K562 (cell line): ENCODE measurements at regions not wholly inside any gene's neighbourhood (a gene's known extent, or its start where the extent isn't known, plus 50 kb on each side); places are given as distances from the start of the nearest gene placed in this dataset.

Source experiments
- ATAC-seq: fragments of 200-7000 bp; cut with Tn5 transposase; 3 replicates; pipeline ENCODE4 v1.9.1; 2020; ENCODE audit warnings: moderate library complexity
- BruUV-seq: library from RNA; stranded (reverse); fragments of 400-500 nt; replicated peaks from 2 replicates; lab custom pipeline; 2021; lab: Mats Ljungman, UMichigan
- CTCF ChIA-PET: fragments of 300-600 bp; formaldehyde crosslinking; extraction: SDS; loops from one replicate; lab custom pipeline; 2021; ENCODE audit warnings: low intra/inter-chr PET ratio; lab: Yijun Ruan, JAX
- POLR2A ChIA-PET: fragments of 300-600, 350-650 bp; sonication (Branson Sonifier 250); formaldehyde crosslinking; extraction: SDS; loops from one replicate; lab custom pipeline; 2021; ENCODE audit warnings: antibody characterized with exemption, inconsistent platforms; lab: Yijun Ruan, JAX
- DNase-seq, 4 experiments: peaks; one replicate each; pipeline versions ENCODE4 v3.0.0 to v3.0.0-alpha.2; 2011 to 2018; ENCODE audit warnings: low spot score in 3 of 4, mixed read lengths in 3 of 4; ENCODE audit errors: extremely low read depth in 1 of 4
- FAIRE-seq: peaks from 2 replicates; lab custom pipeline; 2011; peaks lifted over from hg19 to GRCh38; lab: Jason Lieb, UNC
- H2AFZ ChIP-seq: 2 replicates; pipeline ENCODE4 v1.6.0; 2011; ENCODE audit warnings: low read depth, low read length, control low read depth, inconsistent platforms
- H3K27ac ChIP-seq: fragments of 200-600 bp; 3 replicates; pipeline ENCODE4 v1.8.0; 2011; ENCODE audit warnings: low read depth, mild to moderate bottlenecking, control low read depth, inconsistent platforms, low read length, moderate library complexity, mixed read lengths; ENCODE audit errors: extremely low read depth
- H3K27me3 ChIP-seq, 2 experiments: fragments of 300-600 bp in 1 of 2; 2 replicates in 1 of 2; 3 replicates in 1 of 2; pipeline versions ENCODE4 v1.6.0 to v1.8.0; 2011; ENCODE audit warnings: inconsistent platforms in 2 of 2, low read length in 2 of 2, mild to moderate bottlenecking in 1 of 2, mixed read lengths in 1 of 2, moderate library complexity in 1 of 2; ENCODE audit not compliant: control insufficient read depth in 2 of 2, insufficient read depth in 2 of 2
- H3K36me3 ChIP-seq: fragments of 300-600 bp; 3 replicates; pipeline ENCODE4 v1.8.0; 2011; ENCODE audit warnings: mild to moderate bottlenecking, low read length, inconsistent platforms; ENCODE audit not compliant: control insufficient read depth, insufficient read depth
- H3K4me1 ChIP-seq, 2 experiments: fragments of 200-600 bp in 1 of 2; replicated peaks in 1 of 2; 2 replicates in 1 of 2; 3 replicates in 1 of 2; pipeline versions ENCODE4 v1.5.1 to v1.8.0; 2011; ENCODE audit warnings: inconsistent platforms in 2 of 2, low read length in 2 of 2, mild to moderate bottlenecking in 1 of 2, mixed read lengths in 1 of 2, moderate library complexity in 1 of 2; ENCODE audit not compliant: control insufficient read depth in 2 of 2, insufficient read depth in 2 of 2
- H3K4me2 ChIP-seq: 2 replicates; pipeline ENCODE4 v1.6.1; 2011; ENCODE audit warnings: low read length, control low read depth, inconsistent platforms, mixed read lengths; ENCODE audit not compliant: insufficient read depth
- H3K4me3 ChIP-seq: fragments of 200-600 bp; sonication (generic), shearing (Covaris generic); 2 replicates; pipeline ENCODE4 v1.5.1; 2016; ENCODE audit warnings: control low read depth, inconsistent platforms
- H3K79me2 ChIP-seq: fragments of 200-600 bp; 3 replicates; pipeline ENCODE4 v1.8.0; 2011; ENCODE audit warnings: low read length, inconsistent platforms; ENCODE audit not compliant: control insufficient read depth, insufficient read depth
- H3K9ac ChIP-seq, 2 experiments: 2 replicates each; pipeline versions ENCODE4 v1.6.0 to v1.6.1; 2011; ENCODE audit warnings: low read depth in 2 of 2, low read length in 2 of 2, control low read depth in 1 of 2, inconsistent platforms in 1 of 2, mild to moderate bottlenecking in 1 of 2, mixed read lengths in 1 of 2; ENCODE audit not compliant: insufficient read depth in 1 of 2
- H3K9me1 ChIP-seq: one replicate; pipeline ENCODE4 v1.6.0; 2011; ENCODE audit warnings: inconsistent platforms, mild to moderate bottlenecking, low read length, moderate library complexity; ENCODE audit not compliant: control insufficient read depth, insufficient read depth
- H3K9me3 ChIP-seq: replicated peaks from 2 replicates; pipeline ENCODE4 v1.5.1; 2011; ENCODE audit warnings: low read depth, low read length, inconsistent platforms; ENCODE audit not compliant: control insufficient read depth, insufficient read depth
- H4K20me1 ChIP-seq: replicated peaks from 2 replicates; pipeline ENCODE4 v1.6.1; 2011; ENCODE audit warnings: low read length, inconsistent platforms, mixed read lengths; ENCODE audit not compliant: control insufficient read depth, insufficient read depth
- ADNP ChIP-seq: fragments of 200-800 bp; sonication (Bioruptor generic); IDR thresholded peaks from 2 replicates; pipeline ENCODE4 v1.6.1; 2016; ENCODE audit warnings: missing genetic modification characterization, missing compliant biosample characterization
- CTCF ChIP-seq, 3 experiments: IDR thresholded peaks in 2 of 3; conservative IDR thresholded peaks in 1 of 3; 2 replicates each; pipeline ENCODE4 v1.5.1; 2011 to 2012; ENCODE audit warnings: low read length in 3 of 3, mild to moderate bottlenecking in 3 of 3, control low read depth in 2 of 3, improper control_type of control experiment in 1 of 3, inconsistent platforms in 1 of 3, low read depth in 1 of 3, mixed read lengths in 1 of 3, moderate library complexity in 1 of 3; ENCODE audit not compliant: insufficient read depth in 2 of 3
- DNMT1 ChIP-seq: fragments of 450-650 bp; IDR thresholded peaks from 2 replicates; pipeline ENCODE4 v1.6.1; 2016; ENCODE audit warnings: antibody characterized with exemption, mild to moderate bottlenecking
- FOXK2 ChIP-seq, 2 experiments: fragments of 450-650 bp; IDR thresholded peaks in 1 of 2; conservative IDR thresholded peaks in 1 of 2; 2 replicates each; pipeline ENCODE4 v1.6.1; 2016; ENCODE audit warnings: low read depth in 2 of 2, mild to moderate bottlenecking in 1 of 2
- GABPB2 ChIP-seq: fragments of 250-450 bp; sonication (Bioruptor Pico); conservative IDR thresholded peaks from 2 replicates; pipeline ENCODE4 v1.5.1; 2021; ENCODE audit warnings: mild to moderate bottlenecking
- GATAD2B ChIP-seq: fragments of 450-650 bp; IDR thresholded peaks from 2 replicates; pipeline ENCODE4 v1.6.1; 2017; ENCODE audit warnings: mild to moderate bottlenecking, borderline replicate concordance
- HDAC2 ChIP-seq: fragments of 450-650 bp; IDR thresholded peaks from 2 replicates; pipeline ENCODE4 v1.6.1; 2016; ENCODE audit warnings: mild to moderate bottlenecking
- LEF1 ChIP-seq: fragments of 450-650 bp; IDR thresholded peaks from 2 replicates; pipeline ENCODE4 v1.6.1; 2016; ENCODE audit warnings: mild to moderate bottlenecking
- NFIC ChIP-seq: fragments of 450-650 bp; IDR thresholded peaks from 2 replicates; pipeline ENCODE4 v1.6.1; 2017; ENCODE audit warnings: mild to moderate bottlenecking, inconsistent platforms
- RCOR1 ChIP-seq, 2 experiments: IDR thresholded peaks; 2 replicates each; pipeline ENCODE4 v1.6.1; 2012; ENCODE audit warnings: low read depth in 2 of 2, low read length in 2 of 2, borderline replicate concordance in 1 of 2, improper control_type of control experiment in 1 of 2
- RUNX1 ChIP-seq: sonication (generic); IDR thresholded peaks from 2 replicates; pipeline ENCODE4 v1.6.1; 2016; ENCODE audit warnings: antibody characterized with exemption, low read depth
- TCF7L2 ChIP-seq: fragments of 150-350 bp; IDR thresholded peaks from 2 replicates; pipeline ENCODE4 v1.6.1; 2016; ENCODE audit warnings: low read depth, mild to moderate bottlenecking, low read length, moderate library complexity
- USF2 ChIP-seq: sonication (generic); formaldehyde crosslinking; IDR thresholded peaks from 2 replicates; pipeline ENCODE4 v1.5.0; 2020; ENCODE audit warnings: missing genetic modification reagents
- VEZF1 ChIP-seq: fragments of 200-800 bp; sonication (Bioruptor generic); IDR thresholded peaks from 2 replicates; pipeline ENCODE4 v1.6.1; 2017; ENCODE audit warnings: missing genetic modification characterization, missing compliant biosample characterization
- ZNF253 ChIP-seq: fragments of 250-450 bp; sonication (Bioruptor Pico); conservative IDR thresholded peaks from 2 replicates; pipeline ENCODE4 v1.6.1; 2021; ENCODE audit warnings: mild to moderate bottlenecking
- ZNF668 ChIP-seq: fragments of 250-450 bp; sonication (Bioruptor Pico); IDR thresholded peaks from 2 replicates; pipeline ENCODE4 v1.8.0; 2022; ENCODE audit warnings: mild to moderate bottlenecking, inconsistent platforms
- ZSCAN29 ChIP-seq: fragments of 450-650 bp; IDR thresholded peaks from 2 replicates; pipeline ENCODE4 v1.6.1; 2017
- WGBS: fragments of 100-300 bp; shearing (Covaris generic); methylation state at CpG from one replicate; pipeline ENCODE4 v1.1.6; 2016; ENCODE audit warnings: low coverage, mixed read lengths; ENCODE audit not compliant: insufficient coverage; ENCODE audit errors: missing lambda C conversion rate; 5-methylcytosine and 5-hydroxymethylcytosine counted together
- in situ Hi-C: fragments of 300-500 bp; cut with MboI; formaldehyde crosslinking; loops from 4 replicates; pipeline ENCODE4 v1.15.0; 2018; ENCODE audit warnings: inconsistent platforms, mixed read lengths
- intact Hi-C: fragments of 100-400 bp; cut with micrococcal nuclease; formaldehyde crosslinking; loops from 2 replicates; pipeline ENCODE4 v1.14.2; 2022

GRCh38 chr19:13668964-13669363 is 95.4 kb upstream of the MRI1 start (continued):
- TF ChIP-seq USF2: peak; percentile 78
- TF ChIP-seq, all 486 proteins: peak for 12

GRCh38 chr19:13666165-13666564 is 98.2 kb upstream of the MRI1 start:
- H3K9me3 ChIP-seq: no peaks in the 10 kb centered on the region
- no peak overlapping the region for H3K4me2 ChIP-seq
- ChIA-PET POLR2A (no interaction called here), CTCF (interaction anchor here (0.6 kb wide), 1 partner anchor 337 kb away, joined by 4 read pairs; no protein-coding TSS in a partner anchor)
- DNase-seq (no peak), ATAC-seq (no peak), FAIRE-seq (no peak)
- BruUV-seq: no TSS peak
- intact Hi-C loops (no loop called here), in situ Hi-C loops (no loop called here)
- H3K4me3 ChIP-seq: no peak overlapping the region
- H3K4me1 ChIP-seq: no peaks in the 10 kb centered on the region; a peak in 1 of 5 replicates
- no peak overlapping the region for H2AFZ ChIP-seq
- H3K79me2 ChIP-seq: no peaks in the 10 kb centered on the region
- no peak overlapping the region for H3K27ac ChIP-seq
- H3K36me3 ChIP-seq: no peaks in the 10 kb centered on the region
- no peaks in the 10 kb centered on the region for H4K20me1 ChIP-seq
- 5% methylated on average over 15 of the region's 15 CpGs for WGBS
- no peak overlapping the region for H3K9ac ChIP-seq
- H3K27me3 ChIP-seq: peaks cover 3 to 16% of the 10 kb centered on the region in 2 experiments; a peak in 3 of 5 replicates
- TF ChIP-seq HDAC2: no peak
- TF ChIP-seq DNMT1: no peak
- TF ChIP-seq RCOR1 (IDR thresholded peaks at IDR 0.05; ENCODE audit: borderline replicate concordance in 1 of 2, low read depth in 2 of 2, low read length in 2 of 2): no peak
- TF ChIP-seq GATAD2B: no peak
- TF ChIP-seq ADNP (tag): no peak
- TF ChIP-seq RUNX1: no peak
- TF ChIP-seq NFIC: no peak
- no peak for TF ChIP-seq ZSCAN29
- no peak for TF ChIP-seq TCF7L2
- TF ChIP-seq VEZF1 (CRISPR knock-in tag): no peak
- TF ChIP-seq ZNF253 (CRISPR knock-in tag): no peak
- no peak for TF ChIP-seq GABPB2 (CRISPR knock-in tag)
- TF ChIP-seq CTCF (IDR thresholded peaks at IDR 0.05 in 2 of 3, conservative IDR thresholded peaks at IDR 0.05 in 1 of 3; ENCODE audit: insufficient read depth in 2 of 3, low read depth in 1 of 3, low read length in 3 of 3): no peak
- TF ChIP-seq ZNF668 (CRISPR knock-in tag): no peak
- TF ChIP-seq LEF1: no peak
- no peak for TF ChIP-seq FOXK2 (conservative IDR thresholded peaks at IDR 0.05 in 1 of 2, IDR thresholded peaks at IDR 0.05 in 1 of 2; ENCODE audit: low read depth in 2 of 2)
- H3K9me1 ChIP-seq: no peaks in the 10 kb centered on the region
